ENCODE measurements at regions not wholly inside any gene's neighbourhood (a gene's known extent, or its start where the extent isn't known, plus 50 kb on each side); places are given as distances from the start of the nearest gene placed in this dataset.
"Not testable (repeated sequence)": the region's sequence is repeated elsewhere in the genome, so short reads cannot be mapped to it uniquely, and the experiment has no call there.

- H3K4me3 ChIP-seq (ENCODE audit: low read depth, low read length) = no peak overlapping the region
- TF ChIP-seq CTCF (conservative IDR thresholded peaks at IDR 0.05; ENCODE audit: low read depth, low read length) = no peak
- no peak for DNase-seq (ENCODE audit: low read depth)
These were observed 811.0 kb downstream of the METTL15 start for GRCh38 chr11:28919194-28919593.

- TF ChIP-seq CTCF (conservative IDR thresholded peaks at IDR 0.05; ENCODE audit: low read depth, low read length) = no peak
- H3K4me3 ChIP-seq (ENCODE audit: low read depth, low read length) = no peak overlapping the region
- DNase-seq (ENCODE audit: low read depth) = no peak
These were observed 805.7 kb downstream of the METTL15 start for GRCh38 chr11:28913883-28914282.

- DNase-seq (ENCODE audit: low read depth) = no peak
- no peak for TF ChIP-seq CTCF (conservative IDR thresholded peaks at IDR 0.05; ENCODE audit: low read depth, low read length)
- no peak overlapping the region for H3K4me3 ChIP-seq (ENCODE audit: low read depth, low read length)
These were observed 803.6 kb downstream of the METTL15 start for GRCh38 chr11:28911829-28912228.

- no peak for TF ChIP-seq CTCF (conservative IDR thresholded peaks at IDR 0.05; ENCODE audit: low read depth, low read length)
- no peak for DNase-seq (ENCODE audit: low read depth)
These were observed 802.7 kb downstream of the METTL15 start for GRCh38 chr11:28910926-28911325.

GRCh38 chr11:28903716-28904115 lies 795.5 kb downstream of the METTL15 start:
- no peak overlapping the region for H3K4me3 ChIP-seq (ENCODE audit: low read depth, low read length)
- no peak for DNase-seq (ENCODE audit: low read depth)
- no peak for TF ChIP-seq CTCF (conservative IDR thresholded peaks at IDR 0.05; ENCODE audit: low read depth, low read length)

More at GRCh38 chr11:28910926-28911325, 802.7 kb downstream of the METTL15 start:
- no peak overlapping the region for H3K4me3 ChIP-seq (ENCODE audit: low read depth, low read length)

- no peak for DNase-seq (ENCODE audit: low read depth)
- TF ChIP-seq CTCF (conservative IDR thresholded peaks at IDR 0.05; ENCODE audit: low read depth, low read length) = no peak
- no peak overlapping the region for H3K4me3 ChIP-seq (ENCODE audit: low read depth, low read length)
These were observed 792.2 kb downstream of the METTL15 start for GRCh38 chr11:28900427-28900826.

GRCh38 chr11:28899706-28900105 lies 791.5 kb downstream of the METTL15 start:
- no peak overlapping the region for H3K4me3 ChIP-seq (ENCODE audit: low read depth, low read length)
- TF ChIP-seq CTCF (conservative IDR thresholded peaks at IDR 0.05; ENCODE audit: low read depth, low read length) = no peak
- no peak for DNase-seq (ENCODE audit: low read depth)

GRCh38 chr11:28890601-28891040 lies 782.4 kb downstream of the METTL15 start:
- H3K4me3 ChIP-seq (ENCODE audit: low read depth, low read length); DNase-seq (ENCODE audit: low read depth): not testable (repeated sequence)

Data from epithelial cell of proximal tubule (primary cell).